Inflammatory macrophage (primary cell): ENCODE measurements at regions not wholly inside any gene's neighbourhood (a gene's known extent, or its start where the extent isn't known, plus 50 kb on each side); places are given as distances from the start of the nearest gene placed in this dataset.

Source experiments
- DNase-seq, 2 donors: peaks; one replicate each; pipeline ENCODE4 v3.0.0-alpha.2; 2020 to 2022

DNA sequence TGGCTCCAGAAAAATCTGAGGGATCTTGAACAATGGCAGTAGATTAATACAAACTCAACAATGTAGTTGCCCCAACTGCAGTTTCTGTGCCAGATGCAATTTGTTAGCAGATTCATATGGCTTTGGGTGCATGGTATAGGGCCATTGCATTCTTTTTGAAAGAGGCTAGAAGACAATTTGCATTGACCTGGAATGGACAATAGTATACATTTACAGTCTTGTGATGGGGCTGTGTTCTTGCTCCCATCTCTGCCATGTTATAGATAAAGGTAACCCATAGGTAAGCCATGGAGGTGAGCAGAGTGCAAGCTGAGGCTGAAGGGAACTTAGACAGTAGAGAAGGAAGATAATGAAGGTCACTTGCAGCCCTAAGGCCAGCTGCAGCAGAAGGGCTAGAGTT lies 50.1 kb upstream of the DIO3 start:
- DNase-seq = no peak
